K562 (cell line): ENCODE measurements at regions not wholly inside any gene's neighbourhood (a gene's known extent, or its start where the extent isn't known, plus 50 kb on each side); places are given as distances from the start of the nearest gene placed in this dataset.
A peak's percentile ranks its signal among the peaks of the same experiment; 100 is the strongest.

Experiments used
- ATAC-seq: fragments of 200-7000 bp; cut with Tn5 transposase; 3 replicates; pipeline ENCODE4 v1.9.1; 2020; ENCODE audit warnings: moderate library complexity
- BruUV-seq: library from RNA; stranded (reverse); fragments of 400-500 nt; replicated peaks from 2 replicates; lab custom pipeline; 2021; lab: Mats Ljungman, UMichigan
- CTCF ChIA-PET: fragments of 300-600 bp; formaldehyde crosslinking; extraction: SDS; loops from one replicate; lab custom pipeline; 2021; ENCODE audit warnings: low intra/inter-chr PET ratio; lab: Yijun Ruan, JAX
- POLR2A ChIA-PET: fragments of 300-600, 350-650 bp; sonication (Branson Sonifier 250); formaldehyde crosslinking; extraction: SDS; loops from one replicate; lab custom pipeline; 2021; ENCODE audit warnings: antibody characterized with exemption, inconsistent platforms; lab: Yijun Ruan, JAX
- DNase-seq, 4 experiments: peaks; one replicate each; pipeline versions ENCODE4 v3.0.0 to v3.0.0-alpha.2; 2011 to 2018; ENCODE audit warnings: low spot score in 3 of 4, mixed read lengths in 3 of 4; ENCODE audit errors: extremely low read depth in 1 of 4
- FAIRE-seq: peaks from 2 replicates; lab custom pipeline; 2011; peaks lifted over from hg19 to GRCh38; lab: Jason Lieb, UNC
- H2AFZ ChIP-seq: 2 replicates; pipeline ENCODE4 v1.6.0; 2011; ENCODE audit warnings: low read depth, low read length, control low read depth, inconsistent platforms
- H3K27ac ChIP-seq: fragments of 200-600 bp; 3 replicates; pipeline ENCODE4 v1.8.0; 2011; ENCODE audit warnings: low read depth, mild to moderate bottlenecking, control low read depth, inconsistent platforms, low read length, moderate library complexity, mixed read lengths; ENCODE audit errors: extremely low read depth
- H3K27me3 ChIP-seq, 2 experiments: fragments of 300-600 bp in 1 of 2; 2 replicates in 1 of 2; 3 replicates in 1 of 2; pipeline versions ENCODE4 v1.6.0 to v1.8.0; 2011; ENCODE audit warnings: inconsistent platforms in 2 of 2, low read length in 2 of 2, mild to moderate bottlenecking in 1 of 2, mixed read lengths in 1 of 2, moderate library complexity in 1 of 2; ENCODE audit not compliant: control insufficient read depth in 2 of 2, insufficient read depth in 2 of 2
- H3K36me3 ChIP-seq: fragments of 300-600 bp; 3 replicates; pipeline ENCODE4 v1.8.0; 2011; ENCODE audit warnings: mild to moderate bottlenecking, low read length, inconsistent platforms; ENCODE audit not compliant: control insufficient read depth, insufficient read depth
- H3K4me1 ChIP-seq, 2 experiments: fragments of 200-600 bp in 1 of 2; replicated peaks in 1 of 2; 2 replicates in 1 of 2; 3 replicates in 1 of 2; pipeline versions ENCODE4 v1.5.1 to v1.8.0; 2011; ENCODE audit warnings: inconsistent platforms in 2 of 2, low read length in 2 of 2, mild to moderate bottlenecking in 1 of 2, mixed read lengths in 1 of 2, moderate library complexity in 1 of 2; ENCODE audit not compliant: control insufficient read depth in 2 of 2, insufficient read depth in 2 of 2
- H3K4me2 ChIP-seq: 2 replicates; pipeline ENCODE4 v1.6.1; 2011; ENCODE audit warnings: low read length, control low read depth, inconsistent platforms, mixed read lengths; ENCODE audit not compliant: insufficient read depth
- H3K4me3 ChIP-seq: fragments of 200-600 bp; sonication (generic), shearing (Covaris generic); 2 replicates; pipeline ENCODE4 v1.5.1; 2016; ENCODE audit warnings: control low read depth, inconsistent platforms
- H3K79me2 ChIP-seq: fragments of 200-600 bp; 3 replicates; pipeline ENCODE4 v1.8.0; 2011; ENCODE audit warnings: low read length, inconsistent platforms; ENCODE audit not compliant: control insufficient read depth, insufficient read depth
- H3K9ac ChIP-seq, 2 experiments: 2 replicates each; pipeline versions ENCODE4 v1.6.0 to v1.6.1; 2011; ENCODE audit warnings: low read depth in 2 of 2, low read length in 2 of 2, control low read depth in 1 of 2, inconsistent platforms in 1 of 2, mild to moderate bottlenecking in 1 of 2, mixed read lengths in 1 of 2; ENCODE audit not compliant: insufficient read depth in 1 of 2
- H3K9me1 ChIP-seq: one replicate; pipeline ENCODE4 v1.6.0; 2011; ENCODE audit warnings: inconsistent platforms, mild to moderate bottlenecking, low read length, moderate library complexity; ENCODE audit not compliant: control insufficient read depth, insufficient read depth
- H3K9me3 ChIP-seq: replicated peaks from 2 replicates; pipeline ENCODE4 v1.5.1; 2011; ENCODE audit warnings: low read depth, low read length, inconsistent platforms; ENCODE audit not compliant: control insufficient read depth, insufficient read depth
- H4K20me1 ChIP-seq: replicated peaks from 2 replicates; pipeline ENCODE4 v1.6.1; 2011; ENCODE audit warnings: low read length, inconsistent platforms, mixed read lengths; ENCODE audit not compliant: control insufficient read depth, insufficient read depth
- C11orf30 ChIP-seq: fragments of 450-650 bp; IDR thresholded peaks from 2 replicates; pipeline ENCODE4 v1.6.1; 2016; ENCODE audit warnings: low read depth, mild to moderate bottlenecking
- KDM1A ChIP-seq, 2 experiments: fragments of 450-650 bp; IDR thresholded peaks; 2 replicates each; pipeline ENCODE4 v1.6.1; 2016; ENCODE audit warnings: mild to moderate bottlenecking in 2 of 2
- MAFF ChIP-seq: IDR thresholded peaks from 2 replicates; pipeline ENCODE4 v1.6.1; 2012; ENCODE audit warnings: low read length, improper control_type of control experiment
- NRF1 ChIP-seq, 2 experiments: fragments of 450-650 bp; IDR thresholded peaks in 1 of 2; conservative IDR thresholded peaks in 1 of 2; 2 replicates each; pipeline ENCODE4 v1.6.1; 2014; ENCODE audit warnings: mild to moderate bottlenecking in 2 of 2
- SIRT6 ChIP-seq: IDR thresholded peaks from one replicate; pipeline ENCODE4 v1.6.1; 2012; ENCODE audit warnings: low read depth, mild to moderate bottlenecking, control low read depth, inconsistent platforms, low read length, moderate library complexity
- ZNF174 ChIP-seq: fragments of 250-450 bp; sonication (Bioruptor Pico); IDR thresholded peaks from 2 replicates; pipeline ENCODE4 v1.4.0; 2020; ENCODE audit warnings: mild to moderate bottlenecking
- ZNF3 ChIP-seq: fragments of 250-450 bp; sonication (Bioruptor Pico); IDR thresholded peaks from 2 replicates; pipeline ENCODE4 v1.5.0; 2021; ENCODE audit warnings: mild to moderate bottlenecking, moderate library complexity
- ZNF316 ChIP-seq: fragments of 450-650 bp; IDR thresholded peaks from 2 replicates; pipeline ENCODE4 v1.6.1; 2016
- ZNF584 ChIP-seq: fragments of 200-800 bp; sonication (Bioruptor generic); IDR thresholded peaks from 2 replicates; pipeline ENCODE4 v1.6.1; 2016; ENCODE audit warnings: low read depth, mild to moderate bottlenecking, missing genetic modification characterization, missing compliant biosample characterization
- WGBS: fragments of 100-300 bp; shearing (Covaris generic); methylation state at CpG from one replicate; pipeline ENCODE4 v1.1.6; 2016; ENCODE audit warnings: low coverage, mixed read lengths; ENCODE audit not compliant: insufficient coverage; ENCODE audit errors: missing lambda C conversion rate; 5-methylcytosine and 5-hydroxymethylcytosine counted together
- in situ Hi-C: fragments of 300-500 bp; cut with MboI; formaldehyde crosslinking; loops from 4 replicates; pipeline ENCODE4 v1.15.0; 2018; ENCODE audit warnings: inconsistent platforms, mixed read lengths
- intact Hi-C: fragments of 100-400 bp; cut with micrococcal nuclease; formaldehyde crosslinking; loops from 2 replicates; pipeline ENCODE4 v1.14.2; 2022
- TF ChIP-seq, protein P1 (sequence below): sonication (generic); formaldehyde crosslinking; IDR thresholded peaks from 2 replicates; pipeline ENCODE4 v1.8.1; 2023; ENCODE audit warnings: mild to moderate bottlenecking, missing genetic modification reagents
- TF ChIP-seq, protein P2 (sequence below): sonication (generic); formaldehyde crosslinking; IDR thresholded peaks from 2 replicates; pipeline ENCODE4 v1.8.0; 2023; ENCODE audit warnings: mild to moderate bottlenecking, missing genetic modification reagents
- TF ChIP-seq, protein P3 (sequence below): fragments of 450-650 bp; IDR thresholded peaks from one replicate; pipeline ENCODE4 v1.6.1; 2018; ENCODE audit warnings: mild to moderate bottlenecking, moderate library complexity; ENCODE audit not compliant: partially characterized antibody

DNA sequence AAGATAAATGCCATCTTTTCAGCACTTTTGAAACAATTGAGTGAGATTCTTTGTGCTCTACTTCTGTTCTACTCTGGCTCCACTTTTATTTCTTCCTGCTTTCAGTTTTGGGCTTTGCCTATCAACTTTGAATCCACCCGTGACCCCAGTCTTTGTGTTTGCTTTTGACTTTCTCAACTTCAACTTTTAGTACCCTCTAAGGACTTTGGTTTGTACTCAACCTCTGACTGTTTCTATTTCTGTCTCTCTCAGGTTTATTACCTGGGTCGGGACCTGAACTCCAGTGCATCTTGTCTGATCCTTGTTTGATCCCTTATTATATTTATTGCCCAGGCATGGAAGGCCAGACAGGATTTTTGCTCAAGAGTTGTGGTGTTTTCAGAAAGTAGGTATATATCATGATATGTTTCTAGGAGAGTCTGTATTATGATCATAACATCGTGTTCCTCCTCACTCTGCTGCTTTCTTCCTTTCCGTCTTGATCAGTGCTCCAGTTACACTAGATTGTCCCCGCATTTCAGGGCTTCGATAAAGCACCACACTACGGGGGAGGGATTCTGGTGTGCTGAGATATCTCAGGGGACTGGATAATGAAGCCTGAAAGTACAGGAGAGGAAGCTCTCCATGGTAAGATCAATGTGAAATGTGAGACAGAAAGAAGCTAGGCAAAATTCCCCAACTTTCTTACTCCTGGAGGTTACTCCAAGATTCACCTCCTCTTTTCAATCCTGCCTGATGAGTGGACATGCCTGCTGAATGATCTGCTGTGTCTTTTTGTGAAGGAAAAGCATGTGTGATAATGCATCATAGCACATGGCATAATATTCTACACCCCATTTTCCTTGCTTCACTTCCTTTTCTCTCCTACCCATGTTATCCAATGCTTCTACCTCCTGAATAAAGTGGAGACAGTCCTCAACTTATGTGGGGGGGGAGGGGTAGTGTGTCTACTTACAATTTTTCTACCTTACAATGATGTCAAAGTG is 155.5 kb upstream of the GRIN3A start (continued):
- TF ChIP-seq, protein P1, sequence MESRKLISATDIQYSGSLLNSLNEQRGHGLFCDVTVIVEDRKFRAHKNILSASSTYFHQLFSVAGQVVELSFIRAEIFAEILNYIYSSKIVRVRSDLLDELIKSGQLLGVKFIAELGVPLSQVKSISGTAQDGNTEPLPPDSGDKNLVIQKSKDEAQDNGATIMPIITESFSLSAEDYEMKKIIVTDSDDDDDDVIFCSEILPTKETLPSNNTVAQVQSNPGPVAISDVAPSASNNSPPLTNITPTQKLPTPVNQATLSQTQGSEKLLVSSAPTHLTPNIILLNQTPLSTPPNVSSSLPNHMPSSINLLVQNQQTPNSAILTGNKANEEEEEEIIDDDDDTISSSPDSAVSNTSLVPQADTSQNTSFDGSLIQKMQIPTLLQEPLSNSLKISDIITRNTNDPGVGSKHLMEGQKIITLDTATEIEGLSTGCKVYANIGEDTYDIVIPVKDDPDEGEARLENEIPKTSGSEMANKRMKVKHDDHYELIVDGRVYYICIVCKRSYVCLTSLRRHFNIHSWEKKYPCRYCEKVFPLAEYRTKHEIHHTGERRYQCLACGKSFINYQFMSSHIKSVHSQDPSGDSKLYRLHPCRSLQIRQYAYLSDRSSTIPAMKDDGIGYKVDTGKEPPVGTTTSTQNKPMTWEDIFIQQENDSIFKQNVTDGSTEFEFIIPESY (CRISPR knock-in tag): peak; percentile 79
- TF ChIP-seq KDM1A (IDR thresholded peaks at IDR 0.05) (peak; percentile 65 to 68), NRF1 (conservative IDR thresholded peaks at IDR 0.05 in 1 of 2, IDR thresholded peaks at IDR 0.05 in 1 of 2) (no peak)
- TF ChIP-seq, protein P2, sequence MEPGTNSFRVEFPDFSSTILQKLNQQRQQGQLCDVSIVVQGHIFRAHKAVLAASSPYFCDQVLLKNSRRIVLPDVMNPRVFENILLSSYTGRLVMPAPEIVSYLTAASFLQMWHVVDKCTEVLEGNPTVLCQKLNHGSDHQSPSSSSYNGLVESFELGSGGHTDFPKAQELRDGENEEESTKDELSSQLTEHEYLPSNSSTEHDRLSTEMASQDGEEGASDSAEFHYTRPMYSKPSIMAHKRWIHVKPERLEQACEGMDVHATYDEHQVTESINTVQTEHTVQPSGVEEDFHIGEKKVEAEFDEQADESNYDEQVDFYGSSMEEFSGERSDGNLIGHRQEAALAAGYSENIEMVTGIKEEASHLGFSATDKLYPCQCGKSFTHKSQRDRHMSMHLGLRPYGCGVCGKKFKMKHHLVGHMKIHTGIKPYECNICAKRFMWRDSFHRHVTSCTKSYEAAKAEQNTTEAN: 0 out of 2 replicates have a peak, but pooled peaks have one; percentile 33
- TF ChIP-seq, all 486 proteins: peak for 50

DNA sequence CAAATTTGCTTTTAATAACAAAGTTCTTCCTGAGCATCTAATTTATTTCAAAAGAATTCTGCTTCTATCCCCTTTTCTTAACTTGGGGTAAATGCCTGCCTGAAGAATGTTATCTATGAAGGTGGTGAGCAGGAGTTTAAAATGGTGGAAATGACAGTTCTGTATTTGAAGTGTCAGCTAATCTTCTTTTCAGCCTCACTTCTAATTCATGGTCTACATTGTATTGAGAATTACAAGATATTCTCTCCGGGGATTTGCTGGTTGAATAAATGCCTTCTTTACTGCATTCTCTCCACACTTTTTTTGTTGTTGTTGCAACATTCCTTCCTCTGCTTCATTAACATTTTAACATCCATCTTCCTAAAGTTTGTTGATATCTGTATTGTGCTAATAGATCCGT is 143.1 kb upstream of the GRIN3A start:
- intact Hi-C loops: no loop called here
- no peak for TF ChIP-seq ZNF174 (CRISPR knock-in tag)
- 0 out of 2 replicates have a peak, but pooled peaks have one; percentile 14 for TF ChIP-seq MAFF
- TF ChIP-seq ZNF3 (CRISPR knock-in tag): no peak
- TF ChIP-seq SIRT6: no peak
- TF ChIP-seq C11orf30: peak; percentile 39; the same call in 1 of the 2 replicates
- TF ChIP-seq ZNF584: no peak
- TF ChIP-seq ZNF316: peak; percentile 51
- TF ChIP-seq, protein P3, sequence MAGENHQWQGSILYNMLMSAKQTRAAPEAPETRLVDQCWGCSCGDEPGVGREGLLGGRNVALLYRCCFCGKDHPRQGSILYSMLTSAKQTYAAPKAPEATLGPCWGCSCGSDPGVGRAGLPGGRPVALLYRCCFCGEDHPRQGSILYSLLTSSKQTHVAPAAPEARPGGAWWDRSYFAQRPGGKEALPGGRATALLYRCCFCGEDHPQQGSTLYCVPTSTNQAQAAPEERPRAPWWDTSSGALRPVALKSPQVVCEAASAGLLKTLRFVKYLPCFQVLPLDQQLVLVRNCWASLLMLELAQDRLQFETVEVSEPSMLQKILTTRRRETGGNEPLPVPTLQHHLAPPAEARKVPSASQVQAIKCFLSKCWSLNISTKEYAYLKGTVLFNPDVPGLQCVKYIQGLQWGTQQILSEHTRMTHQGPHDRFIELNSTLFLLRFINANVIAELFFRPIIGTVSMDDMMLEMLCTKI: no peak
- Histone ChIP-seq H3K9ac (no peak overlapping the region), H3K9me3 (no peaks in the 10 kb centered on the region), H3K4me2 (no peak overlapping the region), H2AFZ (peak overlapping the region; percentile 42), H3K9me1 (no peaks in the 10 kb centered on the region), H3K4me1 (no peaks in the 10 kb centered on the region; a peak in 1 of 5 replicates), H3K4me3 (no peak overlapping the region), H3K36me3 (no peaks in the 10 kb centered on the region), H4K20me1 (no peaks in the 10 kb centered on the region), H3K27me3 (no peaks in the 10 kb centered on the region), H3K27ac (no peak overlapping the region), H3K79me2 (no peaks in the 10 kb centered on the region)
- DNase-seq: no peak
- in situ Hi-C loops: no loop called here
- CTCF ChIA-PET: no interaction called here
- no peak for FAIRE-seq
- POLR2A ChIA-PET: no interaction called here
- BruUV-seq: no TSS peak
- no peak for ATAC-seq
- WGBS: 6% methylated on average over 2 of the region's 2 CpGs
